GM21526 (cell line): ENCODE measurements at regions not wholly inside any gene's neighbourhood (a gene's known extent, or its start where the extent isn't known, plus 50 kb on each side); places are given as distances from the start of the nearest gene placed in this dataset.

ENCODE experiments used
- ATAC-seq: cut with Tn5 transposase; IDR thresholded peaks from one replicate; pipeline ENCODE4 v1.9.1; 2021; ENCODE audit warnings: moderate library complexity; ENCODE audit not compliant: unreplicated experiment, low FRiP score

- ATAC-seq = no peak
Measured at GRCh38 chr16:82421851-82422250, 204.9 kb upstream of the CDH13 start.

GRCh38 chr16:82419332-82419731 is 207.4 kb upstream of the CDH13 start:
- no peak for ATAC-seq

- no peak for ATAC-seq
Measured at GRCh38 chr16:82414476-82414875, 212.3 kb upstream of the CDH13 start.

GRCh38 chr16:82412770-82413169 is 214.0 kb upstream of the CDH13 start:
- ATAC-seq = no peak

- no peak for ATAC-seq
Measured at GRCh38 chr16:82405736-82406135, 221.0 kb upstream of the CDH13 start.

- ATAC-seq = no peak
Measured at GRCh38 chr16:82404586-82405315, 222.0 kb upstream of the CDH13 start.

- no peak for ATAC-seq
Measured at GRCh38 chr16:82402665-82403218, 224.0 kb upstream of the CDH13 start.

- ATAC-seq = no peak
Measured at GRCh38 chr16:82400046-82400445, 226.7 kb upstream of the CDH13 start.

GRCh38 chr16:82396509-82396908 is 226.5 kb upstream of the MPHOSPH6 start:
- ATAC-seq = no peak

GRCh38 chr16:82395212-82395611 is 225.2 kb upstream of the MPHOSPH6 start:
- no peak for ATAC-seq

- no peak for ATAC-seq
Measured at GRCh38 chr16:82391690-82392089, 221.7 kb upstream of the MPHOSPH6 start.

- no peak for ATAC-seq
Measured at GRCh38 chr16:82389956-82390650, 220.1 kb upstream of the MPHOSPH6 start.

GRCh38 chr16:82386761-82387160 is 216.7 kb upstream of the MPHOSPH6 start:
- no peak for ATAC-seq

- no peak for ATAC-seq
Measured at GRCh38 chr16:82384949-82385348, 214.9 kb upstream of the MPHOSPH6 start.

- ATAC-seq = no peak
Measured at GRCh38 chr16:82384017-82384416, 214.0 kb upstream of the MPHOSPH6 start.

- no peak for ATAC-seq
Measured at GRCh38 chr16:82382521-82382920, 212.5 kb upstream of the MPHOSPH6 start.

- ATAC-seq = no peak
Measured at GRCh38 chr16:82379551-82379950, 209.5 kb upstream of the MPHOSPH6 start.

- ATAC-seq = no peak
Measured at GRCh38 chr16:82373976-82374375, 204.0 kb upstream of the MPHOSPH6 start.

- ATAC-seq = no peak
Measured at GRCh38 chr16:82370282-82370681, 200.3 kb upstream of the MPHOSPH6 start.

- ATAC-seq = no peak
Measured at GRCh38 chr16:82368041-82368440, 198.0 kb upstream of the MPHOSPH6 start.

- ATAC-seq = no peak
Measured at GRCh38 chr16:82366462-82366861, 196.4 kb upstream of the MPHOSPH6 start.

- ATAC-seq = no peak
Measured at GRCh38 chr16:82364690-82365089, 194.7 kb upstream of the MPHOSPH6 start.
